Iris pigment epithelial cell (primary cell): ENCODE measurements at regions not wholly inside any gene's neighbourhood (a gene's known extent, or its start where the extent isn't known, plus 50 kb on each side); places are given as distances from the start of the nearest gene placed in this dataset.
"Not testable (repeated sequence)": the region's sequence is repeated elsewhere in the genome, so short reads cannot be mapped to it uniquely, and the experiment has no call there.

ENCODE experiments used
- DNase-seq: peaks from one replicate; pipeline ENCODE4 v3.0.0-alpha.2; 2011; ENCODE audit warnings: low read depth

GRCh38 chr2:239804161-239805042, 220.7 kb downstream of the NDUFA10 start:
- DNase-seq: no peak

GRCh38 chr2:239803766-239804115, 221.4 kb downstream of the NDUFA10 start:
- DNase-seq: no peak

- no peak for DNase-seq
These were observed 221.9 kb downstream of the NDUFA10 start for GRCh38 chr2:239803102-239803765.

- no peak for DNase-seq
These were observed 222.9 kb downstream of the NDUFA10 start for GRCh38 chr2:239802185-239802649.

- DNase-seq: no peak
These were observed 223.5 kb downstream of the NDUFA10 start for GRCh38 chr2:239801404-239802184.

- DNase-seq: no peak
These were observed 224.3 kb downstream of the NDUFA10 start for GRCh38 chr2:239800785-239801386.

- no peak for DNase-seq
These were observed 227.8 kb downstream of the NDUFA10 start for GRCh38 chr2:239797316-239797715.

- not testable (repeated sequence) for DNase-seq
These were observed 229.4 kb downstream of the NDUFA10 start for GRCh38 chr2:239795761-239796160.

- DNase-seq: no peak
These were observed 231.3 kb downstream of the NDUFA10 start for GRCh38 chr2:239793836-239794235.

GRCh38 chr2:239793086-239793485, 232.1 kb downstream of the NDUFA10 start:
- no peak for DNase-seq

GRCh38 chr2:239792405-239793084, 232.6 kb downstream of the NDUFA10 start:
- no peak for DNase-seq

GRCh38 chr2:239791526-239792404, 233.4 kb downstream of the NDUFA10 start:
- no peak for DNase-seq

GRCh38 chr2:239790721-239791120, 234.4 kb downstream of the NDUFA10 start:
- no peak for DNase-seq

- no peak for DNase-seq
These were observed 234.8 kb downstream of the NDUFA10 start for GRCh38 chr2:239790313-239790712.

GRCh38 chr2:239789711-239790110, 235.4 kb downstream of the NDUFA10 start:
- DNase-seq: no peak

GRCh38 chr2:239788576-239789098, 236.5 kb downstream of the NDUFA10 start:
- DNase-seq: no peak

- DNase-seq: no peak
These were observed 237.5 kb downstream of the NDUFA10 start for GRCh38 chr2:239787538-239788050.

GRCh38 chr2:239786791-239787190, 238.4 kb downstream of the NDUFA10 start:
- DNase-seq: no peak

- DNase-seq: no peak
These were observed 243.7 kb downstream of the NDUFA10 start for GRCh38 chr2:239781454-239781853.
